ENCODE measurements at regions not wholly inside any gene's neighbourhood (a gene's known extent, or its start where the extent isn't known, plus 50 kb on each side); places are given as distances from the start of the nearest gene placed in this dataset.

DNA sequence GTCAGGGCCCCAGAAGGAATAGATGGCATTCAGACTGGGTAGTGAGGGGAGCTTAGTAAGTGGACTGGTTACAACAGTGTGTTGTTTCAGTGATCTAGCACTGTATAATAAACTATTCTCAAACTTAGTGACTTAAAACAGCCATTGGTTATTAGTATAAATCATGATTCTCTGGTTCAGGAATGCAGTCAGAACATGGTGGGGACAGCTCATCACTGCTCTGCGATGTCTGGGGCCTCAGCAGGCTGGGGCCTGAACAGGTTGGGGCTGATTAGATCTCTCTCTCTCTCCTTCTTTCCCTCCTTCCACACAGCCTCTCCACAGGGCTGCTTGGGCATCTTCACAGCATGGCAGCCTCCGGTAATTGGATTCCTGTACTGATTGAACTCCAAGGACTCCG is 160.4 kb downstream of the GATB start:
- TF ChIP-seq EP300 (IDR thresholded peaks at IDR 0.05) = no peak
- TF ChIP-seq, protein P1, sequence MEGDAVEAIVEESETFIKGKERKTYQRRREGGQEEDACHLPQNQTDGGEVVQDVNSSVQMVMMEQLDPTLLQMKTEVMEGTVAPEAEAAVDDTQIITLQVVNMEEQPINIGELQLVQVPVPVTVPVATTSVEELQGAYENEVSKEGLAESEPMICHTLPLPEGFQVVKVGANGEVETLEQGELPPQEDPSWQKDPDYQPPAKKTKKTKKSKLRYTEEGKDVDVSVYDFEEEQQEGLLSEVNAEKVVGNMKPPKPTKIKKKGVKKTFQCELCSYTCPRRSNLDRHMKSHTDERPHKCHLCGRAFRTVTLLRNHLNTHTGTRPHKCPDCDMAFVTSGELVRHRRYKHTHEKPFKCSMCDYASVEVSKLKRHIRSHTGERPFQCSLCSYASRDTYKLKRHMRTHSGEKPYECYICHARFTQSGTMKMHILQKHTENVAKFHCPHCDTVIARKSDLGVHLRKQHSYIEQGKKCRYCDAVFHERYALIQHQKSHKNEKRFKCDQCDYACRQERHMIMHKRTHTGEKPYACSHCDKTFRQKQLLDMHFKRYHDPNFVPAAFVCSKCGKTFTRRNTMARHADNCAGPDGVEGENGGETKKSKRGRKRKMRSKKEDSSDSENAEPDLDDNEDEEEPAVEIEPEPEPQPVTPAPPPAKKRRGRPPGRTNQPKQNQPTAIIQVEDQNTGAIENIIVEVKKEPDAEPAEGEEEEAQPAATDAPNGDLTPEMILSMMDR (IDR thresholded peaks at IDR 0.05) = no peak
- TF ChIP-seq POLR2A (IDR thresholded peaks at IDR 0.05; ENCODE audit: low read depth) = no peak
- TF ChIP-seq POLR2AphosphoS5 (IDR thresholded peaks at IDR 0.05) = no peak

All from esophagus muscularis mucosa (tissue), 4 donors.